A673 (cell line): ENCODE measurements at regions not wholly inside any gene's neighbourhood (a gene's known extent, or its start where the extent isn't known, plus 50 kb on each side); places are given as distances from the start of the nearest gene placed in this dataset.

Experiments
- CTCF ChIP-seq: fragments of 300-800, 200-600 bp; sonication (generic); conservative IDR thresholded peaks from 2 replicates; pipeline ENCODE4 v1.5.1; 2017; ENCODE audit warnings: low read depth, mild to moderate bottlenecking, antibody characterized with exemption, low read length, moderate library complexity, mixed read lengths
- EZH2 ChIP-seq: fragments of 200-600 bp; sonication (generic); IDR thresholded peaks from 2 replicates; pipeline ENCODE4 v1.6.1; 2017; ENCODE audit warnings: borderline replicate concordance, low read depth, mild to moderate bottlenecking, mixed read lengths, antibody characterized with exemption, low read length; ENCODE audit not compliant: poor library complexity, severe bottlenecking

GRCh38 chr7:86592185-86592584, 51.5 kb upstream of the GRM3 start:
- no peak for TF ChIP-seq CTCF
- no peak for TF ChIP-seq EZH2
